ENCODE measurements at regions not wholly inside any gene's neighbourhood (a gene's known extent, or its start where the extent isn't known, plus 50 kb on each side); places are given as distances from the start of the nearest gene placed in this dataset.

DNA sequence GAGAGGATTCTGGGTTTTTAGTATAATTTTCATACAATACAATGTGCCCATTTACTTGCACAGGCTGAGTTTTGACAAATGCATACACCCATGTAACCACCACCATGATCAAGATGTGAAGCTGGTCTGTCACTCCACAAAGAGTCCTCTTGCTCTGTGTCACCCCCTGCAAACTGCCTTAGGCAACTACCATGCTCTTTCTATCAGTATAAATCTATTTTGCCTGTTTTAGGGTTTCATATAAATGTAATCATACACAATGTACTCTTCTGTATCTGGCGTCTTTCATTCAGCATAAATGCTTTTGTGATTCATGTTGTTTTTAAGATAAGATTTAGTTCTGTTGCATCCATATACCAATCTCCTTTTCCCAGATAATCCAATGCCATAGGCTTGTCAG lies 181.9 kb upstream of the KCNG1 start:
- TF ChIP-seq, protein P1, sequence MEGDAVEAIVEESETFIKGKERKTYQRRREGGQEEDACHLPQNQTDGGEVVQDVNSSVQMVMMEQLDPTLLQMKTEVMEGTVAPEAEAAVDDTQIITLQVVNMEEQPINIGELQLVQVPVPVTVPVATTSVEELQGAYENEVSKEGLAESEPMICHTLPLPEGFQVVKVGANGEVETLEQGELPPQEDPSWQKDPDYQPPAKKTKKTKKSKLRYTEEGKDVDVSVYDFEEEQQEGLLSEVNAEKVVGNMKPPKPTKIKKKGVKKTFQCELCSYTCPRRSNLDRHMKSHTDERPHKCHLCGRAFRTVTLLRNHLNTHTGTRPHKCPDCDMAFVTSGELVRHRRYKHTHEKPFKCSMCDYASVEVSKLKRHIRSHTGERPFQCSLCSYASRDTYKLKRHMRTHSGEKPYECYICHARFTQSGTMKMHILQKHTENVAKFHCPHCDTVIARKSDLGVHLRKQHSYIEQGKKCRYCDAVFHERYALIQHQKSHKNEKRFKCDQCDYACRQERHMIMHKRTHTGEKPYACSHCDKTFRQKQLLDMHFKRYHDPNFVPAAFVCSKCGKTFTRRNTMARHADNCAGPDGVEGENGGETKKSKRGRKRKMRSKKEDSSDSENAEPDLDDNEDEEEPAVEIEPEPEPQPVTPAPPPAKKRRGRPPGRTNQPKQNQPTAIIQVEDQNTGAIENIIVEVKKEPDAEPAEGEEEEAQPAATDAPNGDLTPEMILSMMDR (conservative IDR thresholded peaks at IDR 0.05 in 1 of 2, IDR thresholded peaks at IDR 0.05 in 1 of 2; ENCODE audit: extremely low read depth in 1 of 2, insufficient read depth in 1 of 2, low read depth in 1 of 2, low read length in 2 of 2): no peak
- TF ChIP-seq EZH2 (IDR thresholded peaks at IDR 0.05; ENCODE audit: borderline replicate concordance, low read length): no peak

Data from mammary epithelial cell (primary cell).